ENCODE measurements at regions not wholly inside any gene's neighbourhood (a gene's known extent, or its start where the extent isn't known, plus 50 kb on each side); places are given as distances from the start of the nearest gene placed in this dataset.

GRCh38 chr13:30100226-30100625 is 207.1 kb downstream of the KATNAL1 start:
- Histone ChIP-seq H2BK12ac (ENCODE audit: low read length) (no peak overlapping the region), H3K27me3 (ENCODE audit: control insufficient read depth in 3 of 3, insufficient read depth in 3 of 3, low read depth in 1 of 3, low read length in 3 of 3) (peaks cover 0 to 3% (median 0%) of the 10 kb centered on the region in 3 experiments), H3K4me2 (ENCODE audit: insufficient read depth, low read length, poor library complexity, severe bottlenecking) (no peak overlapping the region), H3K9me3 (replicated peaks in 1 of 2; ENCODE audit: control insufficient read depth in 2 of 2, insufficient read depth in 1 of 2, low read depth in 1 of 2, low read length in 2 of 2) (no peaks in the 10 kb centered on the region), H2AFZ (ENCODE audit: low read length) (no peak overlapping the region), H3K79me1 (ENCODE audit: low read depth, low read length) (no peaks in the 10 kb centered on the region), H3K36me3 (replicated peaks in 1 of 2; ENCODE audit: control insufficient read depth in 2 of 2, insufficient read depth in 2 of 2, low read length in 2 of 2) (no peaks in the 10 kb centered on the region), H3K9ac (ENCODE audit: low read depth, low read length, poor library complexity) (no peak overlapping the region), H2AK5ac (ENCODE audit: low read depth, low read length) (no peak overlapping the region), H3K4me1 (ENCODE audit: control insufficient read depth in 2 of 2, insufficient read depth in 1 of 2, low read depth in 1 of 2, low read length in 2 of 2) (no peaks in the 10 kb centered on the region), H2BK120ac (ENCODE audit: low read depth, low read length) (no peak overlapping the region), H3K18ac (ENCODE audit: low read length) (no peak overlapping the region), H4K8ac (ENCODE audit: low read depth, low read length) (no peak overlapping the region), H3K23ac (ENCODE audit: low read depth, low read length, poor library complexity) (no peak overlapping the region), H3K4ac (ENCODE audit: low read length) (no peak overlapping the region), H2BK5ac (ENCODE audit: low read length) (no peak overlapping the region), H3K4me3 (ENCODE audit: low read length in 2 of 2) (no peak overlapping the region), H4K91ac (ENCODE audit: low read depth, low read length, poor library complexity) (no peak overlapping the region), H3K27ac (replicated peaks; ENCODE audit: low read length) (no peak overlapping the region), H2BK15ac (ENCODE audit: low read length) (no peak overlapping the region), H3K14ac (ENCODE audit: low read length) (no peak overlapping the region)
- no CpG with 5 or more reads among the region's 4 CpGs for WGBS, 2 donors (ENCODE audit: extremely low coverage in 2 of 2, insufficient read length in 2 of 2, insufficient replicate concordance in 1 of 2)
- DNase-seq (ENCODE audit: low spot score), result no peak

GRCh38 chr13:30097701-30098100 is 209.7 kb downstream of the KATNAL1 start:
- H4K91ac ChIP-seq (ENCODE audit: low read depth, low read length, poor library complexity), result no peak overlapping the region
- no peak overlapping the region for H2BK5ac ChIP-seq (ENCODE audit: low read length)
- H3K27ac ChIP-seq (replicated peaks; ENCODE audit: low read length), result no peak overlapping the region
- H2BK12ac ChIP-seq (ENCODE audit: low read length), result no peak overlapping the region
- no peak overlapping the region for H3K23ac ChIP-seq (ENCODE audit: low read depth, low read length, poor library complexity)
- no peak overlapping the region for H3K4ac ChIP-seq (ENCODE audit: low read length)
- WGBS, 2 donors (ENCODE audit: extremely low coverage in 2 of 2, insufficient read length in 2 of 2, insufficient replicate concordance in 1 of 2), result no CpG with 5 or more reads among the region's 5 CpGs
- peaks cover 0 to 3% (median 0%) of the 10 kb centered on the region in 3 experiments for H3K27me3 ChIP-seq (ENCODE audit: control insufficient read depth in 3 of 3, insufficient read depth in 3 of 3, low read depth in 1 of 3, low read length in 3 of 3)
- no peaks in the 10 kb centered on the region for H3K4me1 ChIP-seq (ENCODE audit: control insufficient read depth in 2 of 2, insufficient read depth in 1 of 2, low read depth in 1 of 2, low read length in 2 of 2)
- H3K79me1 ChIP-seq (ENCODE audit: low read depth, low read length), result no peaks in the 10 kb centered on the region
- H2AFZ ChIP-seq (ENCODE audit: low read length), result no peak overlapping the region
- H3K18ac ChIP-seq (ENCODE audit: low read length), result no peak overlapping the region
- no peak overlapping the region for H2BK120ac ChIP-seq (ENCODE audit: low read depth, low read length)
- no peak overlapping the region for H3K4me3 ChIP-seq (ENCODE audit: low read length in 2 of 2)
- no peaks in the 10 kb centered on the region for H3K36me3 ChIP-seq (replicated peaks in 1 of 2; ENCODE audit: control insufficient read depth in 2 of 2, insufficient read depth in 2 of 2, low read length in 2 of 2)
- no peak overlapping the region for H3K9ac ChIP-seq (ENCODE audit: low read depth, low read length, poor library complexity)
- no peak overlapping the region for H2BK15ac ChIP-seq (ENCODE audit: low read length)
- no peak overlapping the region for H3K14ac ChIP-seq (ENCODE audit: low read length)
- no peak overlapping the region for H4K8ac ChIP-seq (ENCODE audit: low read depth, low read length)
- no peak overlapping the region for H3K4me2 ChIP-seq (ENCODE audit: insufficient read depth, low read length, poor library complexity, severe bottlenecking)
- no peaks in the 10 kb centered on the region for H3K9me3 ChIP-seq (replicated peaks in 1 of 2; ENCODE audit: control insufficient read depth in 2 of 2, insufficient read depth in 1 of 2, low read depth in 1 of 2, low read length in 2 of 2)
- no peak overlapping the region for H2AK5ac ChIP-seq (ENCODE audit: low read depth, low read length)
- DNase-seq (ENCODE audit: low spot score), result no peak

- no peak overlapping the region for H3K23ac ChIP-seq (ENCODE audit: low read depth, low read length, poor library complexity)
- H3K4ac ChIP-seq (ENCODE audit: low read length), result no peak overlapping the region
- H2AFZ ChIP-seq (ENCODE audit: low read length), result no peak overlapping the region
- H2BK15ac ChIP-seq (ENCODE audit: low read length), result no peak overlapping the region
- no CpG with 5 or more reads among the region's 5 CpGs for WGBS, 2 donors (ENCODE audit: extremely low coverage in 2 of 2, insufficient read length in 2 of 2, insufficient replicate concordance in 1 of 2)
- no peak overlapping the region for H3K18ac ChIP-seq (ENCODE audit: low read length)
- no peak overlapping the region for H3K4me3 ChIP-seq (ENCODE audit: low read length in 2 of 2)
- no peak overlapping the region for H2BK120ac ChIP-seq (ENCODE audit: low read depth, low read length)
- H4K91ac ChIP-seq (ENCODE audit: low read depth, low read length, poor library complexity), result no peak overlapping the region
- H2BK12ac ChIP-seq (ENCODE audit: low read length), result no peak overlapping the region
- no peak overlapping the region for H3K9ac ChIP-seq (ENCODE audit: low read depth, low read length, poor library complexity)
- H3K36me3 ChIP-seq (replicated peaks in 1 of 2; ENCODE audit: control insufficient read depth in 2 of 2, insufficient read depth in 2 of 2, low read length in 2 of 2), result no peaks in the 10 kb centered on the region
- peaks cover 0 to 3% (median 0%) of the 10 kb centered on the region in 3 experiments for H3K27me3 ChIP-seq (ENCODE audit: control insufficient read depth in 3 of 3, insufficient read depth in 3 of 3, low read depth in 1 of 3, low read length in 3 of 3)
- no peak overlapping the region for H4K8ac ChIP-seq (ENCODE audit: low read depth, low read length)
- no peaks in the 10 kb centered on the region for H3K4me1 ChIP-seq (ENCODE audit: control insufficient read depth in 2 of 2, insufficient read depth in 1 of 2, low read depth in 1 of 2, low read length in 2 of 2)
- no peak overlapping the region for H2AK5ac ChIP-seq (ENCODE audit: low read depth, low read length)
- no peaks in the 10 kb centered on the region for H3K79me1 ChIP-seq (ENCODE audit: low read depth, low read length)
- H2BK5ac ChIP-seq (ENCODE audit: low read length), result no peak overlapping the region
- H3K14ac ChIP-seq (ENCODE audit: low read length), result no peak overlapping the region
- no peak overlapping the region for H3K4me2 ChIP-seq (ENCODE audit: insufficient read depth, low read length, poor library complexity, severe bottlenecking)
- no peak overlapping the region for H3K27ac ChIP-seq (replicated peaks; ENCODE audit: low read length)
- no peak for DNase-seq (ENCODE audit: low spot score)
- H3K9me3 ChIP-seq (replicated peaks in 1 of 2; ENCODE audit: control insufficient read depth in 2 of 2, insufficient read depth in 1 of 2, low read depth in 1 of 2, low read length in 2 of 2), result no peaks in the 10 kb centered on the region
Measured at GRCh38 chr13:30097089-30097488, 210.3 kb downstream of the KATNAL1 start.

GRCh38 chr13:30094015-30094414 is 213.3 kb downstream of the KATNAL1 start:
- DNase-seq (ENCODE audit: low spot score), result no peak
- WGBS, 2 donors (ENCODE audit: extremely low coverage in 2 of 2, insufficient read length in 2 of 2, insufficient replicate concordance in 1 of 2), result no CpG with 5 or more reads among the region's 5 CpGs
- H3K36me3 ChIP-seq (replicated peaks in 1 of 2; ENCODE audit: control insufficient read depth in 2 of 2, insufficient read depth in 2 of 2, low read length in 2 of 2), result no peaks in the 10 kb centered on the region

More at GRCh38 chr13:30094015-30094414, 213.3 kb downstream of the KATNAL1 start:
- no peak overlapping the region for H2AK5ac ChIP-seq (ENCODE audit: low read depth, low read length)
- H3K4me1 ChIP-seq (ENCODE audit: control insufficient read depth in 2 of 2, insufficient read depth in 1 of 2, low read depth in 1 of 2, low read length in 2 of 2), result no peaks in the 10 kb centered on the region
- no peak overlapping the region for H3K14ac ChIP-seq (ENCODE audit: low read length)
- H3K79me1 ChIP-seq (ENCODE audit: low read depth, low read length), result no peaks in the 10 kb centered on the region
- H2BK120ac ChIP-seq (ENCODE audit: low read depth, low read length), result no peak overlapping the region
- no peak overlapping the region for H3K9ac ChIP-seq (ENCODE audit: low read depth, low read length, poor library complexity)
- H3K4me3 ChIP-seq (ENCODE audit: low read length in 2 of 2), result no peak overlapping the region
- H3K23ac ChIP-seq (ENCODE audit: low read depth, low read length, poor library complexity), result no peak overlapping the region
- no peak overlapping the region for H2BK15ac ChIP-seq (ENCODE audit: low read length)
- H3K4ac ChIP-seq (ENCODE audit: low read length), result no peak overlapping the region
- no peaks in the 10 kb centered on the region for H3K9me3 ChIP-seq (replicated peaks in 1 of 2; ENCODE audit: control insufficient read depth in 2 of 2, insufficient read depth in 1 of 2, low read depth in 1 of 2, low read length in 2 of 2)
- no peak overlapping the region for H3K18ac ChIP-seq (ENCODE audit: low read length)
- no peak overlapping the region for H2BK5ac ChIP-seq (ENCODE audit: low read length)
- H4K91ac ChIP-seq (ENCODE audit: low read depth, low read length, poor library complexity), result no peak overlapping the region
- H3K4me2 ChIP-seq (ENCODE audit: insufficient read depth, low read length, poor library complexity, severe bottlenecking), result no peak overlapping the region
- H4K8ac ChIP-seq (ENCODE audit: low read depth, low read length), result no peak overlapping the region
- no peak overlapping the region for H2BK12ac ChIP-seq (ENCODE audit: low read length)
- H3K27ac ChIP-seq (replicated peaks; ENCODE audit: low read length), result no peak overlapping the region
- H3K27me3 ChIP-seq (ENCODE audit: control insufficient read depth in 3 of 3, insufficient read depth in 3 of 3, low read depth in 1 of 3, low read length in 3 of 3), result peaks cover 0 to 3% (median 0%) of the 10 kb centered on the region in 3 experiments
- H2AFZ ChIP-seq (ENCODE audit: low read length), result no peak overlapping the region
